Neural cell (in vitro differentiated cells): ENCODE measurements at regions not wholly inside any gene's neighbourhood (a gene's known extent, or its start where the extent isn't known, plus 50 kb on each side); places are given as distances from the start of the nearest gene placed in this dataset.

Experiments
- H2AFZ ChIP-seq: fragments of 200-600, 300-800 bp; sonication (generic), shearing (Covaris generic); 2 replicates; pipeline ENCODE4 v1.6.0; 2014; ENCODE audit warnings: low read depth, mild to moderate bottlenecking, antibody characterized with exemption, low read length, moderate library complexity
- H3F3A ChIP-seq: fragments of 200-600 bp; shearing (Covaris generic); 2 replicates; pipeline ENCODE4 v1.6.1; 2016; ENCODE audit warnings: mild to moderate bottlenecking, moderate library complexity, mixed read lengths, antibody characterized with exemption, low read length; ENCODE audit not compliant: insufficient read depth, poor library complexity, severe bottlenecking
- H3K27ac ChIP-seq: fragments of 200-600, 300-800 bp; sonication (generic), shearing (Covaris generic); 2 replicates; pipeline ENCODE4 v1.5.1; 2014; ENCODE audit warnings: mild to moderate bottlenecking, low read length, moderate library complexity
- H3K27me3 ChIP-seq: fragments of 300-800, 200-600 bp; sonication (generic), shearing (Covaris generic); 2 replicates; pipeline ENCODE4 v1.6.0; 2014; ENCODE audit warnings: mild to moderate bottlenecking, low read depth, low read length, moderate library complexity; ENCODE audit not compliant: insufficient read depth
- H3K36me3 ChIP-seq: fragments of 300-800, 200-600 bp; sonication (generic), shearing (Covaris generic); 2 replicates; pipeline ENCODE4 v1.5.1; 2014; ENCODE audit warnings: mild to moderate bottlenecking, antibody characterized with exemption, low read length, moderate library complexity; ENCODE audit not compliant: insufficient read depth
- H3K4me2 ChIP-seq: fragments of 300-800, 200-600 bp; sonication (generic), shearing (Covaris generic); 2 replicates; pipeline ENCODE4 v1.6.0; 2014; ENCODE audit warnings: mild to moderate bottlenecking, low read length
- H3K4me3 ChIP-seq: fragments of 300-800, 200-600 bp; sonication (generic), shearing (Covaris generic); 2 replicates; pipeline ENCODE4 v1.5.1; 2014; ENCODE audit warnings: mild to moderate bottlenecking, low read length, moderate library complexity
- H3K79me2 ChIP-seq: fragments of 200-600 bp; shearing (Covaris generic); replicated peaks from 2 replicates; pipeline ENCODE4 v1.6.0; 2014; ENCODE audit warnings: mild to moderate bottlenecking, low read length, moderate library complexity; ENCODE audit not compliant: insufficient read depth
- H3K9ac ChIP-seq: fragments of 300-800, 200-600 bp; sonication (generic), shearing (Covaris generic); 2 replicates; pipeline ENCODE4 v1.6.1; 2016; ENCODE audit warnings: mild to moderate bottlenecking, low read length, mixed read lengths
- H3K9me2 ChIP-seq: fragments of 200-600 bp; shearing (Covaris generic); 2 replicates; pipeline ENCODE4 v1.6.1; 2016; ENCODE audit warnings: mild to moderate bottlenecking, low read length, mixed read lengths; ENCODE audit not compliant: insufficient read depth
- H3K9me3 ChIP-seq: fragments of 200-600, 300-800 bp; sonication (generic), shearing (Covaris generic); 2 replicates; pipeline ENCODE4 v1.6.1; 2016; ENCODE audit warnings: mild to moderate bottlenecking, mixed run types, low read length, moderate library complexity, mixed read lengths
- H4K20me1 ChIP-seq: fragments of 200-600 bp; shearing (Covaris generic); 2 replicates; pipeline ENCODE4 v1.6.1; 2016; ENCODE audit warnings: mild to moderate bottlenecking, mixed run types; ENCODE audit not compliant: insufficient read depth
- EP300 ChIP-seq: fragments of 450-650 bp; conservative IDR thresholded peaks from 2 replicates; pipeline ENCODE4 v1.6.1; 2014; ENCODE audit warnings: antibody characterized with exemption, mild to moderate bottlenecking, moderate library complexity; ENCODE audit not compliant: poor library complexity, severe bottlenecking
- EZH2 ChIP-seq: fragments of 200-600, 300-800 bp; shearing (Covaris generic), sonication (generic); IDR thresholded peaks from 2 replicates; pipeline ENCODE4 v1.6.1; 2014; ENCODE audit warnings: antibody characterized with exemption, low read length, borderline replicate concordance, mild to moderate bottlenecking; ENCODE audit not compliant: insufficient read depth, poor library complexity, severe bottlenecking
- MXI1 ChIP-seq: fragments of 450-650 bp; conservative IDR thresholded peaks from 2 replicates; pipeline ENCODE4 v1.6.1; 2014; ENCODE audit warnings: antibody characterized with exemption, mild to moderate bottlenecking; ENCODE audit not compliant: poor library complexity, severe bottlenecking
- POLR2AphosphoS5 ChIP-seq: IDR thresholded peaks from 2 replicates; pipeline ENCODE4 v1.6.1; 2012
- RAD21 ChIP-seq: fragments of 450-650 bp; conservative IDR thresholded peaks from 2 replicates; pipeline ENCODE4 v1.6.1; 2014; ENCODE audit warnings: antibody characterized with exemption, mild to moderate bottlenecking, moderate library complexity
- SMC3 ChIP-seq: fragments of 450-650 bp; conservative IDR thresholded peaks from 2 replicates; pipeline ENCODE4 v1.6.1; 2014; ENCODE audit warnings: antibody characterized with exemption, mild to moderate bottlenecking, moderate library complexity; ENCODE audit not compliant: poor library complexity
- TAF1 ChIP-seq: IDR thresholded peaks from 2 replicates; pipeline ENCODE4 v1.6.1; 2012; ENCODE audit warnings: low read depth
- TF ChIP-seq, protein P1 (sequence below): fragments of 450-650 bp; IDR thresholded peaks from 2 replicates; pipeline ENCODE4 v1.5.1; 2014; ENCODE audit warnings: antibody characterized with exemption, mild to moderate bottlenecking, moderate library complexity; ENCODE audit not compliant: poor library complexity, severe bottlenecking
- TF ChIP-seq, protein P2 (sequence below): IDR thresholded peaks from 2 replicates; pipeline ENCODE4 v1.6.1; 2012; ENCODE audit warnings: borderline replicate concordance

DNA sequence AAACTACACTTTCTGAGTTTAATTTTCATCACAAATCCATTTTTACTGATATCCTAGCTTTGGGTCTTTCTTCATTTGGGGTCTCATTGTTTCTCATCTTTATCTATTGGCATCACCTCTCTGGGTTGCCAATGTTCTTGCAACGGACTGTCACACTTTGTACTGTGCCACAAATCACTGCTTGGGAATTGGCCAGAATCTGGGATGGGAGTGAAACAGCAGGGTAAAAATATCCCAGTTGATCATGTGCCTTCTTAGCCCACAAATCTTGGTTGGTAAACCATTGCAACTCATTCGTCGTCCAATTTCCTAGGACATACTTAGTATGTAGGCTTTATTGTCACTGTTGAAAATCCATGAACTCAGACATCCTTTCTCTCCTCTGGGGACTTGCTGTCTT, 698.5 kb downstream of the OTOL1 start:
- Histone ChIP-seq H3K27me3 (no peaks in the 10 kb centered on the region), H3F3A (no peaks in the 10 kb centered on the region), H4K20me1 (no peaks in the 10 kb centered on the region), H3K9ac (no peak overlapping the region), H2AFZ (no peak overlapping the region), H3K36me3 (no peaks in the 10 kb centered on the region), H3K27ac (no peak overlapping the region), H3K79me2 (no peaks in the 10 kb centered on the region), H3K9me2 (no peaks in the 10 kb centered on the region), H3K4me2 (no peak overlapping the region), H3K4me3 (no peak overlapping the region), H3K9me3 (peaks cover 4% of the 10 kb centered on the region)
- no peak for TF ChIP-seq SMC3
- no peak for TF ChIP-seq EP300
- TF ChIP-seq, protein P1, sequence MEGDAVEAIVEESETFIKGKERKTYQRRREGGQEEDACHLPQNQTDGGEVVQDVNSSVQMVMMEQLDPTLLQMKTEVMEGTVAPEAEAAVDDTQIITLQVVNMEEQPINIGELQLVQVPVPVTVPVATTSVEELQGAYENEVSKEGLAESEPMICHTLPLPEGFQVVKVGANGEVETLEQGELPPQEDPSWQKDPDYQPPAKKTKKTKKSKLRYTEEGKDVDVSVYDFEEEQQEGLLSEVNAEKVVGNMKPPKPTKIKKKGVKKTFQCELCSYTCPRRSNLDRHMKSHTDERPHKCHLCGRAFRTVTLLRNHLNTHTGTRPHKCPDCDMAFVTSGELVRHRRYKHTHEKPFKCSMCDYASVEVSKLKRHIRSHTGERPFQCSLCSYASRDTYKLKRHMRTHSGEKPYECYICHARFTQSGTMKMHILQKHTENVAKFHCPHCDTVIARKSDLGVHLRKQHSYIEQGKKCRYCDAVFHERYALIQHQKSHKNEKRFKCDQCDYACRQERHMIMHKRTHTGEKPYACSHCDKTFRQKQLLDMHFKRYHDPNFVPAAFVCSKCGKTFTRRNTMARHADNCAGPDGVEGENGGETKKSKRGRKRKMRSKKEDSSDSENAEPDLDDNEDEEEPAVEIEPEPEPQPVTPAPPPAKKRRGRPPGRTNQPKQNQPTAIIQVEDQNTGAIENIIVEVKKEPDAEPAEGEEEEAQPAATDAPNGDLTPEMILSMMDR: no peak
- TF ChIP-seq, protein P2, sequence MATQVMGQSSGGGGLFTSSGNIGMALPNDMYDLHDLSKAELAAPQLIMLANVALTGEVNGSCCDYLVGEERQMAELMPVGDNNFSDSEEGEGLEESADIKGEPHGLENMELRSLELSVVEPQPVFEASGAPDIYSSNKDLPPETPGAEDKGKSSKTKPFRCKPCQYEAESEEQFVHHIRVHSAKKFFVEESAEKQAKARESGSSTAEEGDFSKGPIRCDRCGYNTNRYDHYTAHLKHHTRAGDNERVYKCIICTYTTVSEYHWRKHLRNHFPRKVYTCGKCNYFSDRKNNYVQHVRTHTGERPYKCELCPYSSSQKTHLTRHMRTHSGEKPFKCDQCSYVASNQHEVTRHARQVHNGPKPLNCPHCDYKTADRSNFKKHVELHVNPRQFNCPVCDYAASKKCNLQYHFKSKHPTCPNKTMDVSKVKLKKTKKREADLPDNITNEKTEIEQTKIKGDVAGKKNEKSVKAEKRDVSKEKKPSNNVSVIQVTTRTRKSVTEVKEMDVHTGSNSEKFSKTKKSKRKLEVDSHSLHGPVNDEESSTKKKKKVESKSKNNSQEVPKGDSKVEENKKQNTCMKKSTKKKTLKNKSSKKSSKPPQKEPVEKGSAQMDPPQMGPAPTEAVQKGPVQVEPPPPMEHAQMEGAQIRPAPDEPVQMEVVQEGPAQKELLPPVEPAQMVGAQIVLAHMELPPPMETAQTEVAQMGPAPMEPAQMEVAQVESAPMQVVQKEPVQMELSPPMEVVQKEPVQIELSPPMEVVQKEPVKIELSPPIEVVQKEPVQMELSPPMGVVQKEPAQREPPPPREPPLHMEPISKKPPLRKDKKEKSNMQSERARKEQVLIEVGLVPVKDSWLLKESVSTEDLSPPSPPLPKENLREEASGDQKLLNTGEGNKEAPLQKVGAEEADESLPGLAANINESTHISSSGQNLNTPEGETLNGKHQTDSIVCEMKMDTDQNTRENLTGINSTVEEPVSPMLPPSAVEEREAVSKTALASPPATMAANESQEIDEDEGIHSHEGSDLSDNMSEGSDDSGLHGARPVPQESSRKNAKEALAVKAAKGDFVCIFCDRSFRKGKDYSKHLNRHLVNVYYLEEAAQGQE: no peak
- TF ChIP-seq EZH2: no peak
- no peak for TF ChIP-seq TAF1
- TF ChIP-seq POLR2AphosphoS5: no peak
- TF ChIP-seq RAD21: no peak
- no peak for TF ChIP-seq MXI1

DNA sequence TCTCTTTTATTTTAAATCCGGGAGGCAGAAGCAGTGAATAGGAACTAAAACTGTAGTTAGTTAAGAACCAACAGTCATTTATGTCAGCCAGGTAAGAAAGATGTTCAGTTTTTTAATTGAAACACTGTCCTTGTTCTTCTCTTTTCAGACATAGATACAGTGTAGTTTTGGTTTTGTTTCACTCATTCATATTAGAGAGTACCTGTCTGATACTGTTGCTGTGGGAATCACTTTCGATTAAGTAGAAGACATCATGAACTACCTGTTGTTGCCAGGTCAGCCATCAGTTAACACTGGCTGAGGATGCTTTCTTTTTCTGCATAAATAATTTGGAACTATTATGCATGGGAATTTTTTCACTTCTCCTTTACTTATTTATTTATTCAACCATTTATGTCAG, 700.4 kb downstream of the OTOL1 start:
- Histone ChIP-seq H3K27ac (no peak overlapping the region), H2AFZ (no peak overlapping the region), H3K9me3 (no peaks in the 10 kb centered on the region), H3K4me2 (no peak overlapping the region), H3F3A (no peaks in the 10 kb centered on the region), H4K20me1 (no peaks in the 10 kb centered on the region), H3K9me2 (no peaks in the 10 kb centered on the region), H3K79me2 (no peaks in the 10 kb centered on the region), H3K36me3 (no peaks in the 10 kb centered on the region), H3K27me3 (no peaks in the 10 kb centered on the region), H3K9ac (no peak overlapping the region), H3K4me3 (no peak overlapping the region)
- TF ChIP-seq SMC3: no peak
- TF ChIP-seq TAF1: no peak
- TF ChIP-seq, protein P1: no peak
- TF ChIP-seq POLR2AphosphoS5: no peak
- no peak for TF ChIP-seq EZH2
